SW 1271 (cell line): ENCODE measurements at regions not wholly inside any gene's neighbourhood (a gene's known extent, or its start where the extent isn't known, plus 50 kb on each side); places are given as distances from the start of the nearest gene placed in this dataset.

Source experiments
- DNase-seq, 2 experiments: peaks; one replicate each; lab custom pipeline; 2025; lab: John Stamatoyannopoulos, UW

DNA sequence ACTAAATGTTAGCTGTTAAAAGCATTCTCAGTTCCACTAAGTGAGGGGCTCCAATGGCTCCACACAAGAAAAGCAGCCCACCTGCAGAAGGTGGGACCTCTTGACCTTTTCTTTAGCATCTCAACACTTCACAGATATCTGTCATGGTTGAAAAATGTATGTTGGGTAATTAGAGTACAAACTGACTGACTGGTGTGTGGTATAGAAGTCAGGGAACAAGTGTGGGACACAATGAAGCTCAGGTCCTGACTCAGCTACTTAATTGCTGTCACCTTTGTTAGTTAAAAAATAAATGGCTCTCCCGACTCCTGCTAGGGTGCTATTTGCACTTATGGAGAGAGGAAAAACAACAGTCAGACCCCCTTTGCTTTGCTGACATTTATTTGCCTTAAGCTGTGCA is 299.0 kb downstream of the TTC6 start:
- DNase-seq, result no peak

DNA sequence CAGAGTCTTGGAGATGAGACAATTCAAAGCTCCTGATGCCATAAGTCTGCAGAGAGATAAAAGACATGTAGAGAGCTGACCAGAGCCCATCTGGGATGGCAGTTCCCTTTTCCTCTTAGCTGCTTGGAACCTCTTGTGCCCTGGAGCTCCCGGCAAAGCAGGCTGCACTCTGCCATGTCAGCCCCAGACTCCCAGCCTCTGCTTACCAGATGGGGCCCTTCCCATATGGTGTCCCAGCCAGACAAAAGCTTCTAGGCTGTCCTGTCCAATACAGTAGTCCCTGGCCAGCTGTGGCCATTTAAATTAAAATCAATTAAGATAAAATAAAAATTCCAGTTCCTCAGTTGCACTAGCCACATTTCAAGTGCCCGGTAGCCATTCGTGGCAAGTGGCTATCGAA is 303.9 kb downstream of the TTC6 start:
- DNase-seq, result no peak

DNA sequence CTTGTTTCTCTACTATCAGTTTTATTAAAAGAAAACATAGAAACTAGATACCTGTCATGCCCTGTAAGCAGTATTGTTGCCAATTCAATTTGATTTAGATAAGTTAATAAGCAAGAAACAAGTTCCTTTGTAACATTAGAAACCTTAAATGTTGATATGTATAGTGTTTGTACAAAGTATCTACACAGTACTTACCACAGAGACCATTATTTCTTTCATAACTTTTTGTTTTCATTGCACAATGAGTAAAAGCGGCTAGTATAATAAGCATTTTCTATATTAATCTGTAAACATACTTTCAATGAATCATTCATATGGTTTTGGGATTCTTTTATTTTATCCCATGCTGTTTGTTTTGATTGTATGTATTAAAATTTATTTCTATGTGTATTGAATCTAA is 305.1 kb downstream of the TTC6 start:
- DNase-seq, result no peak

DNA sequence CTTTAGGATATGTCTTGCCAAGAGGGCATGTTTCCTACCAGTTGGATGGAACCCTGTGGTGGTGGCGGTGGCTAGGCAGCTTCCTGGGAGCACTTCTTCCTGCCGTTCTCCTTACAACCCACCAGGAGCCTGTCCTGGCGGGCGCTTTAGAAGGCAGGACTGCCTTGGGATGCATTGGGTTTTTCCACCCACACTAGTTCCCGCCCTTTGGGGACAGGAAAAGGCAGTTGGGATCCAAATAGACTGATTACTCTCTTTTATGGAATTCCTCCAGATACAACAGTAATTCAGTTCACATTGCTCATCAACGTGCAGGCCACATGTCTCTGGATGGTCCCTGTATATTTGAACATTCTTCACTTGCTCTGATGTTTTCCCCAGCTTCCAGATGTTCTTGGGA is 305.7 kb upstream of the SSTR1 start:
- no peak for DNase-seq

DNA sequence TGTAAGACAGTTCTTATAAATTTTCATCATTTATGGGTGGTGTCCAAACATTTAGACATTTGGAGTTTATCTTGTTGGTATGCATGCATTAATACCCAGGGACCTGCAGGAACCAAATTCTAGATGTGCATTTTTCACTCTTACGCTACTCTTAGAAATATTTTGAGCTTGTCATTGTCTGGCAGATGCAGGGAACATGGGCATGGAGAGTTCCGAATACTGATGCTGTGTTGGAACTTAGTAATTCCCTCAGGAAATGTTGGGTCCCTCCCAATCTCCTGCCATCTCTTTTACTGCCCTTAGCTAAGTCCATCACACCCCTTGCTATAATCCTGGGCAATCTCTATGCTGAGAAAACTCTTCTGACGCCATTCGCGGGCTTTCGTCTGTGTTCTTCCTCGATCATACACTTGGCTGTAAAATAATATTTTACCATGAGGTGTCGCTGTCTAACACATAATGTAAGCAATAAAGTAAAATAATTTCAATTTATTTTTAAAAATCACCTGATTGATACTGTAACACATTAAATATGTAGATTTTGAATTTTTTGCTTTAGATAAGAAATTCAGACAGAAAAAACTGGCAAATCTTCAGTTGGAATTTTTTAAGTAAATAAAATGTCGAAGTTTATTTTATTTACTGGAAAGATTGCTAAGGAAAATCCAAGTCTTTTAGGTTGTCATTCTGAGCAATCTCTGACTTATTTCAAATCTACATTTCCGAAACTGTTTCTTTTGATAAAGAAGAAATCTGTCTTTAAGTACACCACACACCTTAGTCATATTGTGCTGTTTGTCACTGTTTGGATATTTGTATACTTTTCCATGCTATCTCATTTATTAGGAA is 304.1 kb upstream of the SSTR1 start:
- DNase-seq, result peak; percentile 4 to 39

DNA sequence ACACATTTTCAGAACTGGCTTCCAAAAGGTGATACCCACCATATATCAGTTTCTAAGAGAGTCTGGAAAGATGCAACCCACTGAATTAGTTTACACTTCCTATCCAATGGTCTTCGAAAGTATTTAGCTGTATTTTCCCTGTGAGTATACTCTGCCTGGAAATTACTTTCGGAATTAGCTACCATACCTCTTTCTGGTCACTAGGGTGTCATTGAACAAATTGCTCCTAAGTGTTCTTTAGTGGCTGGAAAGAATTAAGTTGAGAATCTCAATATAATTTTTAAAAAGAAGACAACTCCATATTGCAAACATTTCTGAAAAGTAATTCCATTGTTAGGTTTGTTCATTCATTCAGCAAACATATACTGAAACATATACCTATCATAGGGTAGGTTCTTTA is 283.1 kb upstream of the SSTR1 start:
- no peak for DNase-seq

DNA sequence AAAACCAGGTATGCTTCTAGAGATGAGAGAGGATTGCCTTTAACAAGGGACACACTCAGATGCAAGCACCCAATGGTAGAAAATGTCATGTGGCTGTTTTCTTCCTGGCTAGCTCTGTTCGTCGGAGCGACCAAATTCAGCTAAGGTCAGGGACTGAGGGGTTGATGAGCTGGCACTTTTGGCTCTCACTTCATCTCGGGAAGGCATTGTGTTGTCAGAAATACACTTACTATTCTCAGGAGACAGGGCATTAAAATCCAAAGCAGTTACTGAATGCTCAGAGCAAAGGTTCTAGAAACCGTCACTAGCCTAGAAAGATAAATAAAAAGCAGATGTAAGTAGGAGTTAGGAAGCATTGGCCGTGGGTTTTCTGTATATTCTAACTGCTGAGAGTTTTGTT is 275.7 kb upstream of the SSTR1 start:
- DNase-seq, result no peak

DNA sequence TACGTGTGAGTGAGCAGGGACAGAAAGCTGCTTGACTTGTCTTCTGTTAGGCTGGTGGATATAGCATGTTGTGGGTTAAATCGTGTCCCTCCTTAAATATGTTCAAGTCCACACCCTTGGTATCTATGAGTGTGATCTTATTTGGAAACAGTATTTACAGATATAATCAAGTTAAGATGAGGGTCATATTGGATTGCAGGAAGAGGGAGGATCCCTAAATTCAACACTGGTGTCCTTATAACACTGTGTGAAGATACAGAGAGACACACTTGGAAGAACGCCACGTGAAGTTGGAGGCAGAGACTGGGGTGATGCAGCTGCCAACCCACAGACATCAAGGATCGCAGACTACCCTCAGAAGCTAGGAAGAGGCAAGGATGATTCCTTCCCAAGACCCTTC is 275.2 kb upstream of the SSTR1 start:
- DNase-seq, result no peak

DNA sequence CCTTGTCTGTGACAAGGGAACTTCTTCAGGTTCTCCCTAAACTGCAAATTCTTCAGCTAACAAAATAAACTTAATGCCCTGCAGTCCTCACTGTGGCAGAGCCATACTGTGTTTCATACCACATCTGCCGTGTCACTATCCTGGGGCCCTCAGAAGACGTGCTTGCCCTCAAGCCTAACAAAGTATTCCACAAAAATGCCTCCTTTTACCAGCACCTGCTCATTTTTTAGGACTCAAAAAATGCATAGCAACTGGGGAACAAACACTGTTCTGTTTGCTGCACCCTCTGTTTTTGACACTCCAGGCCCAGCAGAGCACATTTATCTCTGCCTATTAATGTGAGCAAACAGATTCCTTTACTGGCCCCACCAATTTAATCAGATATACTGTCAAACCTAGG is 270.7 kb upstream of the SSTR1 start:
- no peak for DNase-seq

DNA sequence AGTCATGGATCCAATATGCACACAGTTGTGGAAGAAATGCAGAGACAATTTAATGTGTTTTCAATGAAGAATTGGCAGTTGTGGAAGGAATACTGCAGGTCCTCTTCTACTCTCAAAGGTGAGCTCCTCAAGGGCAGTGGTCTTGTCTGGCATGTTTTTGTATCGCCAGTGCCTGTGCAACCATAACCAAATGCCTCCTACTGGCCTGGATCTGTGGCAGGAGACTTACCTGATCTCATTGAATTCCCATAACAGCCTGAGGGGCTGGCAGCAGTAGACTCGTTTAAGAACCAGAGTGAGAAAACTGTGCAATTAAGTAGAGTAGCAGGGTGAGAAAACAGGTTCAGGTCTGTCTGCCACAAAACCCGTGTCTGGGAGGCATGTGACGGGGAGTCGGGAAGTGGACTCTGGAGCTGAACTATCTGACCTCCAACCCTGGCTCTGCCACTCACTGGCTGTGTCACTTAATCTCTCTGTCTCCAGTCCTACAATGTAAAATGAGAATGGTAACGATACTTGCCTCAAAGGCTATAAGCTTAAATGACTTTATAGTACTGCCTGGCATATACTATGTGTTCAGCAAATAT is 268.2 kb upstream of the SSTR1 start:
- no peak for DNase-seq

DNA sequence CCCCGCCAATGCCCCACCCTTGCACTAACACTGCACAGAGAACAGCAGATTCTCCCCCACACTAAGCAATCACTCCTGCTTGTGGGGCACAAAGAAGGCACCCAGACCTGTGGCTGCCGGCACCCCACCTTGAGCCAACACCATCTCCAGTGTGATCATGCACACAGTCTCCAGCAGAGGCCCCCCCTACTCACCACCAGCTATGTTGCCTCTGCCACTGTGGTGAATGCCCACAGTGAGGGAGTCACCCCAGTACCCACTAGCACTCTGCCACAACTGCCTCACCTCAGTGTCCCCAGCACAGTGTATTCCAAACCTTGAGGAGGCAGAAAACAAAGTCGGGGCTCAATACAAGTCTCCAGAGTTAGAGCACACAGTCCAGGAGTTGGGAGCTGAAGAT is 261.7 kb upstream of the SSTR1 start:
- no peak for DNase-seq

DNA sequence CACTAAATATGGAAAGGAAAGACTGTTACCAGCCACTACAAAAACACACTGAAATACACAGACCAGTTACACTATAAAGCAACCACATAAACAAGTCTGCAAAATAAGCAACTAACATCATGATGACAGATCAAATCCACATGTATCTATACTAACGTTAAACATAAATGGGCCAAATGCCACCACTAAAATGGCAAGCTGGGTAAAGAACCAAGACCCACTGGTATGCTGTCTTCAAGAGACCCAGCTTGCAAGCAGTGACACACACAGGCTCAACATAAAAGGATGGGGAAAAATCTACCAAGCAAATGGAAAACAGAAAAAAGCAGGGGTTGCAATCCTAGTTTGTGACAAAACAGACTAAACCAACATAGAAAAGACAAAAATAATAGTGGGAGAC is 260.9 kb upstream of the SSTR1 start:
- DNase-seq, result no peak

DNA sequence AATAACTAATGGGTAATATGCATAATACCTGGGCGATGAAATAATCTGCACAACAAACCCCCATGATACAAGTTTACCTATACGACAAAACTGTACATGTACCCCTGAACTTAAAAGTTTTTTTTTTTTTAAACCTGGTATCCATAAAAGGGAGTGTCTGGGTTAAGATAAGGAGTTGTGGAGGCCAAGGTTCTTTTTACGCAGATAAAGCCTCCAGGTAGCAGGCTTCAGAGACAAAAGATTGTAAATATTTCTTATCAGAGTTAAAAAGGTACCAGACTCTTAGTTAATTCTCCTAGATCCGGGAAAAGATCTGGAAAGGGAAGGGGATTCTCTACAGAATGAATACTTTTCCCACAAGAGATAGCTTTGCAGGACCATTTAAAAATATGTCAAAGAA is 259.4 kb upstream of the SSTR1 start:
- DNase-seq, result no peak

DNA sequence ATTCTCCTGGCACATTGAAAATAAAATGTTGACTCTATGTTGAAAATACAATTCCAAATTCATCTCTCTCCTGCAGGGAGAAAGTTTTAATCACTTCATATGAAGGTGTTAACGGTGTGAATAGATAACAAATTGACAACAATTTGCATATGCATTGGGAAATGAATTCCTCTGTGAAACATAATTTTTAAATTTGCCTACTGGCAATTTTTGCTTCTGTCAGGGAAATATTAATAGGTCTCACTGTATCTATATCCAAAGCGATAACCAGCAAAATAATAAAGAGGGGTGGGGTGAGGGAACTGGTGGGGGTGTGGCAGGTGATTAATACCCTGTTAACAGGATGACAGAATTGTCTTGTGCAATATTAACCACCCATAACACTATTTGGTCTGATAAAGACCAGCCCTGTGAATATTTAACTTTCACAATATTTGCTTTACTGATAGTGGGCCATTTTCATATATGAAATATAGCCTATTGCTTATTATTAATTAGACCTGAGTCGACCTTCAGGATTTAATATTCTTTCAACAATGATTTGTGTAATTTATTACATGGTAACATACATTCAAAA is 239.0 kb upstream of the SSTR1 start:
- DNase-seq, result no peak

DNA sequence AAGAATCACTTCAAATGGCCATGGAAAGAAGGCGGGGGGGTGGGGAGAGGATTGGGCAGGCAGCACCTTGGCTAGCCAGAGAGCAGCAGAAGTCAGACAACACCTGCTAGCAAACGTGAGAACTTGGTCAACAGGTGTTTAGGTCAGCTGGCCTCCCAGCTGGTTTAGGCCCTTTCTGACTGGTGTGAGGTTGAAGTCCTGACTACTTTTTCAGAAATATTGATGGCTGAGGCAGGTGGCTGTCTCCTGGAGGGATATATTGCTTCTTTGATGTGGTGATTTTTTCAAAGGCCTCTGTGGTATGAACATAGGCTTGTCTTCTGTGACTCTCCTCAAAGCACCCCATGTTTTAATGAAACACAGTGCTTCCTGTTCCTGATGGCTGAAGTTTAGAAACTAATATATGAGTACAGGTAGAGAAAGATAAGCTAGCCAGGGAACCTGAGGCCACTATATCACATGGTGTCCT is 238.2 kb upstream of the SSTR1 start:
- DNase-seq, result no peak

DNA sequence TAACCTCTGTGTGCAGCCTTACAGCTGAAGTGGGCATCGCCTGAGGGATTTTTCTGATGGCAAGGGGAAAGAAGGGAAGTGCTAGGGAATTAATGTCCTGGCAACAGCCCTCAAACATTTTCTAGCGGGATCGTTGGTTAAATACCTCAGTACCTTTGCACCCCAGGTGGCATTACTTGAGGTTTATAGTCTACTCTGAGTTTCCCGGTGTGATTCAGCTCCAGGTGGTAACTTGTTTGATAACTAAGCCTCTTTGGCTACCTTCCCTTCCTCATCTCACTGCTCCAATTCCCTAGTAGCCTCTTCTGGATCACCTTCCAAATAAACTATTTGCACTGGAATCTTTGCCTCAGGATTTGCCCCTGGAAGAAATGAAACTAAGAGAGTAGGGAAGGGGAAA is 237.0 kb upstream of the SSTR1 start:
- DNase-seq, result no peak

DNA sequence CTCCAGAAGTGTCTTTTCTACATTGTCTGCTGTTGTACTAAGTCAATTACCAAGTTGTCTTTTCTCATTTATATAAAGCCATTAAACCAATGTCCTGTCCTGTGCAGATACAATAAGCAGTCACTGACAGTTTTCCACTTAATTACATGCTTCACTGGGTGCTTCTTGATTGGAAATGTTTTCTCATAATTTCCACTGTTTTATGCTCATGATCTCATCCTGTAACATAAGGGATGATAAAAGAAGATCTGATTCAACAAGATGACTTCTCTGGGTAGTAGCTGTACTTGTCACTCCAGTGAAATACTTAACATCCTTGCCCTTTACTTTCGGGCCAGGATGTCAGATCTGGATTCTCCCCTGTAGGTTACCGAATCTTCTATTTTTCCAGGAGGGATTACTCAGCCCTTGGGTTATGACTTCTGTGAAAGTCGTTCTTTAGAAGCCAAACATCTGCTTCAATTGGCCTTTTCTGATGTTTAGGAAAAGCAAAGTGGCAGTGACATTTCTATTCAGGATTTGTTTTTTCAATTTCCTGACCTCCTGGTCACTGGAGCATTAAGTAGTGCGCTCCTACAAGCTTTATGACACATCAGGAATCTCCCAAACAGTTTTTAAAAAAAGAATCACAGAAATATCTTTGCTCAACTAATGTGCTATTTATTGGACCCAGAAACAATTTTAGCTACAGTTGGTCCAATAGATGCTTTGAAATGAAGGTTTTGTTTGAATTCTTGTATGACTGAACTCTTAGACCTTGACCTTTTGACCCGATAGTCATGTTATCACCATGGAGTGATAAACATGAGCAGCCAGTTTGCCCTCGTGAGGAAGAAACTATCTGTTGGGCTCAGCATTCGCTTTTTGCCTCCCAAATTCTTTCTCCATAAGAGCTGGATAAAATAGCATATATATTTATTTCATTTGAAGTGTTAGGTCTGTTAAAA is 234.5 kb upstream of the SSTR1 start:
- no peak for DNase-seq

DNA sequence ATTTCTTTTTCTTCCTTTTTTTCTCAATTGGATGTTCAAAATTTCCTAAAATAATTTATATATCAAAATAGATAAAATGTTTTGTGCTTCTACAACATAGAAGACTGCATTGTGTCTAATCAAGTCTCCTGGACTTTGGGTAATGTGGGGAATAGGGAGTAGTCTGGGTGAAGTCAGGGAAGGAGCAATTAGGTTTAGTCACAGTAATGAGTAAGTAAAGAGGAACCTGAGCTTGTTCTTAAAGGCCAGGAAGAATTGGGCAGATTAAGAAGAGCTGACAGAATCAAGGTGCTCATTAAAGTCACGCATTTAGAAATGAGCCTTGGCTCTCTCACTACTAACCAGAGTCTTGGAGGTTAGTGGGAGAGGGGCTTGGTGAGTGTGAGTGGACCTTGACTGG is 233.3 kb upstream of the SSTR1 start:
- no peak for DNase-seq

DNA sequence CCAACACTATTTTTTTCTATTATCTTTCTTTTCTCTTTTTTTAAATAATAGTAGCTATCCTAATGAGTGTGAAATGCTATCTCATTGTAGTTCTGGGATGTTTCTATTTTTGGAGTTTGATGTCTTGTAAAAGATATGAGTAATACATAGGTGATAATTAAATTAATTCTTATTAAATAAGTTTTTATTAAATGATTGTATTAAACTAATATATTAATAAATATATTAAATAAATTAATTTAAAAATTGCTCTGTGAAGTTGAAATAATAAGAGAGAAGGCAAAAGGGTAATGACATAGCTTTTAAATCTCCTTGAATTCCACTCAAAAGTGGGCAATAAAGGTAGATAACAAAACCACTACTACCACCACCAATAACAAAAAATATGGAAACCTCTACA is 230.2 kb upstream of the SSTR1 start:
- DNase-seq, result no peak

DNA sequence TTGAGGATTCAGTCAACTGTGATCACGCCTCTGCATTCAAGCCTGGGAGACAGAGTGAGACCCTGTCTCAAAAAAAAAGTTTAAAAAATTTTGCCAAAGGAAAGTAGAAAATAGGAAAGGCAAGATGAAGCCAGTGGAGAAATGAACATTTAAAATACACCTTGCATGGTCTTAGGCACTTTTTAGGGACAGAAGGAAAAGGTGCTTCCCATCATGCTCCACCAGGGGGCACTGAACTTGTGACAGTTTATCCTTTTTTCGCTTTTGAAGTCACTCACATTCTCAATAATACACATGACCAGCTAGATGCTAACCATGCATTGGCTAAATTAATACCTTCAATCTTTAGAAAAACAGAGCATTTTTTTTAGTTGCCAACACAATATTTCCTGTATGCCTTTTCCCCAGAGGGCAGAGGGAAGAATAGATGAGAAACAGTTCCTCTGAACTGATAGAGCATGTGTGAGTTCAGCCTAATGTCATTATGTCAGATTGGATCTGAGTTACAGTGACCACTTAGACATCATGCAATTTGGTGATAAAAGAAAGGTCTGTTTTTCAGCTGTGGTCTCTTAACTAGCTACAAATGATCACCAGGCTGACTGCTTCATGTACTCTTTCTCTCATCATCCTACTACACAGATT is 221.8 kb upstream of the SSTR1 start:
- peak; percentile 6 to 45 for DNase-seq

DNA sequence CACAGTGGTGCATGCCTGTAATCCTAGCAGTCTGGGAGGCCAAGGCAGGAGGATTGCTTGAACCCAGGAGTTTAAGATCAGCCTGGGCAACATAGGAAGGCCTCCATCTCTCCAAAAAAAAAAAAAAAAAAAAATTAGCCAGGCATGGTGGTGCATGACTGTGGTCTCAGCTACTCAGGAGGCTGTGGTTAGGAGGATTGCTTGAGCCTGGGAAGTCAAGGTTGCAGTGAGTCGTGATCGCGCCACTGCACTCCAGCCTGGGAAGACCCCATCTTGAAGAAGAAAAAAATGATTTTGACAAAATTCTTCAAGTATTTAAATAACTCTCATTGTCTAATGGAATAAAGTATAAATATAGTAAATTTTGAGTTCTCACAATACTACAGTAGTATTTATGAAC is 219.2 kb upstream of the SSTR1 start:
- DNase-seq, result no peak

DNA sequence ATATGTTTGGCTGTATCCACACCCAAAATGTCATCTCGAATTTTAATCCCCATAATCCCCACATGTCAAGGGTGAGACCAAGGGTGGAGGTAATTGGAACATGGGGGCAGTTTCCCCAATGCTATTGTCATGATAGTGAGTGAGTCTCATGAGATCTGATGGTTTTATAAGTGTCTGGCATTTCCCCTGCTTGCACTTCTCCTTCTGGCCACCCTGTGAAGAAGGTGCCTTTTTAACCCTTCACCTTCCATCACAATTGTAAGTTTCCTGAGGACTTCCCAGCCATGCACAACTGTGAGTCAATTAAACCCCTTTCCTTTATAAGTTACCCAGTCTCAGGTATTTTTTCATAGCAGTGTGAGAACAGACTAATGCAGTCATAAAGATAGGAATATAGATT is 216.7 kb upstream of the SSTR1 start:
- DNase-seq, result no peak
